ENCODE measurements at regions not wholly inside any gene's neighbourhood (a gene's known extent, or its start where the extent isn't known, plus 50 kb on each side); places are given as distances from the start of the nearest gene placed in this dataset.
A peak's percentile ranks its signal among the peaks of the same experiment; 100 is the strongest.

GRCh38 chr1:96554364-96554763 is 167.2 kb upstream of the PTBP2 start:
- peaks cover 2% of the 10 kb centered on the region for H3K9me3 Mint-ChIP-seq (ENCODE audit: low read depth, unreplicated experiment)
- H3K4me3 Mint-ChIP-seq (ENCODE audit: low read depth, unreplicated experiment), result no peak overlapping the region
- H3K27me3 Mint-ChIP-seq (ENCODE audit: unreplicated experiment), result no peaks in the 10 kb centered on the region
- no peak for DNase-seq
- intact Hi-C loops (cut with micrococcal nuclease; ENCODE audit: unreplicated experiment), result no loop called here
- CTCF ChIA-PET, result no interaction called here
- no TSS peak for BruUV-seq (replicated peaks)
- peaks cover 2% of the 10 kb centered on the region for H3K4me1 Mint-ChIP-seq (ENCODE audit: low read depth, unreplicated experiment)
- H3K36me3 Mint-ChIP-seq (ENCODE audit: insufficient read depth, unreplicated experiment), result no peaks in the 10 kb centered on the region
- TF ChIP-seq CTCF (IDR thresholded peaks at IDR 0.05; ENCODE audit: unreplicated experiment), result no peak
- H3K27ac Mint-ChIP-seq (ENCODE audit: unreplicated experiment), result no peak overlapping the region

GRCh38 chr1:96557336-96557735 is 164.2 kb upstream of the PTBP2 start:
- no peak for DNase-seq
- Mint-ChIP-seq H3K27me3 (ENCODE audit: unreplicated experiment) (no peaks in the 10 kb centered on the region), H3K4me1 (ENCODE audit: low read depth, unreplicated experiment) (peaks cover 17% of the 10 kb centered on the region), H3K27ac (ENCODE audit: unreplicated experiment) (no peak overlapping the region), H3K36me3 (ENCODE audit: insufficient read depth, unreplicated experiment) (peaks cover 10% of the 10 kb centered on the region), H3K9me3 (ENCODE audit: low read depth, unreplicated experiment) (peaks cover 4% of the 10 kb centered on the region), H3K4me3 (ENCODE audit: low read depth, unreplicated experiment) (no peak overlapping the region)
- BruUV-seq (replicated peaks), result no TSS peak
- intact Hi-C loops (cut with micrococcal nuclease; ENCODE audit: unreplicated experiment), result no loop called here
- CTCF ChIA-PET, result interaction anchor here (0.6 to 1.1 kb wide), 2 partner anchors 22 to 70 kb away, joined by 3 read pairs; no protein-coding TSS in a partner anchor
- no peak for TF ChIP-seq CTCF (IDR thresholded peaks at IDR 0.05; ENCODE audit: unreplicated experiment)

- no peak overlapping the region for H3K4me3 Mint-ChIP-seq (ENCODE audit: low read depth, unreplicated experiment)
- H3K9me3 Mint-ChIP-seq (ENCODE audit: low read depth, unreplicated experiment), result peaks cover 4% of the 10 kb centered on the region
Observed at GRCh38 chr1:96558635-96559034, 162.9 kb upstream of the PTBP2 start.

GRCh38 chr1:96559181-96559580 is 162.4 kb upstream of the PTBP2 start:
- Mint-ChIP-seq H3K4me3 (ENCODE audit: low read depth, unreplicated experiment) (no peak overlapping the region), H3K27ac (ENCODE audit: unreplicated experiment) (peak overlapping the region; percentile 80), H3K4me1 (ENCODE audit: low read depth, unreplicated experiment) (peaks cover 17% of the 10 kb centered on the region), H3K9me3 (ENCODE audit: low read depth, unreplicated experiment) (peaks cover 4% of the 10 kb centered on the region), H3K27me3 (ENCODE audit: unreplicated experiment) (no peaks in the 10 kb centered on the region), H3K36me3 (ENCODE audit: insufficient read depth, unreplicated experiment) (peaks cover 10% of the 10 kb centered on the region)
- CTCF ChIA-PET, result interaction anchor here (0.6 kb wide), 1 partner anchor 894 kb away, joined by 3 read pairs; no protein-coding TSS in a partner anchor
- DNase-seq, result no peak
- intact Hi-C loops (cut with micrococcal nuclease; ENCODE audit: unreplicated experiment), result no loop called here
- no peak for TF ChIP-seq CTCF (IDR thresholded peaks at IDR 0.05; ENCODE audit: unreplicated experiment)
- BruUV-seq (replicated peaks), result no TSS peak

More at GRCh38 chr1:96558635-96559034, 162.9 kb upstream of the PTBP2 start:
- no peak for DNase-seq
- TF ChIP-seq CTCF (IDR thresholded peaks at IDR 0.05; ENCODE audit: unreplicated experiment), result no peak
- Mint-ChIP-seq H3K4me1 (ENCODE audit: low read depth, unreplicated experiment) (peaks cover 17% of the 10 kb centered on the region), H3K36me3 (ENCODE audit: insufficient read depth, unreplicated experiment) (peaks cover 10% of the 10 kb centered on the region), H3K27ac (ENCODE audit: unreplicated experiment) (no peak overlapping the region), H3K27me3 (ENCODE audit: unreplicated experiment) (no peaks in the 10 kb centered on the region)
- CTCF ChIA-PET, result interaction anchor here (1.1 kb wide), 1 partner anchor 21 kb away, joined by 3 read pairs; no protein-coding TSS in a partner anchor
- no TSS peak for BruUV-seq (replicated peaks)
- intact Hi-C loops (cut with micrococcal nuclease; ENCODE audit: unreplicated experiment), result no loop called here

All from Calu3 (cell line).